Stomach smooth muscle (tissue), 2 donors: ENCODE measurements at regions not wholly inside any gene's neighbourhood (a gene's known extent, or its start where the extent isn't known, plus 50 kb on each side); places are given as distances from the start of the nearest gene placed in this dataset.

Source experiments
- H3K27ac ChIP-seq: one replicate; pipeline ENCODE4 v1.7.0; 2013; ENCODE audit warnings: mild to moderate bottlenecking, low read length, inconsistent platforms
- H3K27me3 ChIP-seq, 2 donors: one replicate each; pipeline ENCODE4 v1.7.0; 2013; ENCODE audit warnings: low read length in 2 of 2; ENCODE audit not compliant: insufficient read depth in 2 of 2, control insufficient read depth in 1 of 2
- H3K36me3 ChIP-seq, 2 donors: one replicate each; pipeline ENCODE4 v1.7.0; 2013; ENCODE audit warnings: low read length in 2 of 2; ENCODE audit not compliant: control insufficient read depth in 2 of 2, insufficient read depth in 2 of 2
- H3K4me1 ChIP-seq: one replicate; pipeline ENCODE4 v1.7.0; 2013; ENCODE audit warnings: low read length; ENCODE audit not compliant: control insufficient read depth, insufficient read depth
- H3K4me3 ChIP-seq, 2 donors: one replicate each; pipeline ENCODE4 v1.7.0; 2013; ENCODE audit warnings: low read length in 2 of 2
- H3K9ac ChIP-seq, 2 donors: one replicate each; pipeline ENCODE4 v1.7.0; 2013; ENCODE audit warnings: low read length in 2 of 2, mild to moderate bottlenecking in 1 of 2
- H3K9me3 ChIP-seq, 2 donors: one replicate each; pipeline ENCODE4 v1.7.0; 2013; ENCODE audit warnings: low read length in 2 of 2; ENCODE audit not compliant: control insufficient read depth in 2 of 2
- donor health status: healthy.
- donor health status: Pancreatic carcinoma.

DNA sequence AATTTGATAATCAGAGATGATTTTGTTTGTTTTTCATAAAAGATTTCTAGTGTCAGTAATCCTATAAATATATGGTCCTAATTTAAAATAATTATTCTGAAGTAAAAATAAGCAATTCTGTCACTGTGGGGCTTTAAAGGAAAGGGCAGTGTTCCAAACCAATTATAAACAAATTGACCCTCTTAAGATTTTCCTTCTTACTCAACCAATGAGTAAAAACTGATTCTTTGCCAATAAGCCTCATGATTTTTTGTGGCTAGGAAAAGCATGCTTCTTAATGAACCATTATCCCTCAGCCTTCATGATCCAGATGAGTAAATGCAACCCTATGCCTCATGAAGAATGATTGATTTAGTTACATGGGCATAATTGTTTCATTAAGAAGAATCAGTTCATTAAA lies 1010.4 kb downstream of the ADGRL3 start:
- Histone ChIP-seq H3K27me3 (no peaks in the 10 kb centered on the region), H3K36me3 (no peaks in the 10 kb centered on the region), H3K9me3 (no peaks in the 10 kb centered on the region), H3K27ac (no peak overlapping the region), H3K4me3 (no peak overlapping the region), H3K9ac (no peak overlapping the region), H3K4me1 (no peaks in the 10 kb centered on the region)

DNA sequence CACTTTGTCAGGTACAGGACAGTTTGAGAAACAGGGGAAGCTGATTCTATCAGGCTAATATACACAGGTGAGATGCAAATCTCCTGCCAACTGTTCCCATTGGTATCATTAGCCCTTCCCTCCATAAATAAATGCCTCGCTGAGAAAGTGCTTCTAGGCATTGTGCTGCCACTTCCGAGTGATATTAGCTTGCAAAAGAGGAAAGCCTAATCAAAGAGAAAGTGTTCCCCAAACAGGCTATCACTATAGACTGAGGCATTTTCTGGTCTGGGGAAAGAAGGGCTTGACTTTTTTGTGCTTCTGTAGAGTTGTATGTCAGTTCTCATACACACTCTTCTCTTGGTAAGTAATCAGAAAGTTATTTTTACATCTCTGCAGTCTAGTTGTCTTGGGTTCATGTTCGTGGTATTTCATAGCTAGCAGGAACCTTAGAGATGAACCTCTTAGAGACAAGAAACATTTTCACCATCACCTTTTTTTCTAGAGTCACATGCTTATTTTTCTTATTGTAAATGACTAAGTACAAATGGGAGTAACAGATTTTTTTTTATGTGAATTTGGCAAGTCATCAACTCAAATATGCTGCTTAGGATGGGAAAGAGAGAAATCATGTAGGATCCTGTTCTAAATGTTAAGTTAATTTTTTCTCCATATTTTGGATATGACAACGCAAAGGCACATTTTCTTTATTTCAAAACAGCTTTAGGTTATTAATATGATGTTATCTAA lies 1009.8 kb downstream of the ADGRL3 start:
- Histone ChIP-seq H3K9ac (no peak overlapping the region), H3K27me3 (no peaks in the 10 kb centered on the region), H3K27ac (no peak overlapping the region), H3K4me1 (no peaks in the 10 kb centered on the region), H3K4me3 (no peak overlapping the region), H3K9me3 (no peaks in the 10 kb centered on the region), H3K36me3 (no peaks in the 10 kb centered on the region)

DNA sequence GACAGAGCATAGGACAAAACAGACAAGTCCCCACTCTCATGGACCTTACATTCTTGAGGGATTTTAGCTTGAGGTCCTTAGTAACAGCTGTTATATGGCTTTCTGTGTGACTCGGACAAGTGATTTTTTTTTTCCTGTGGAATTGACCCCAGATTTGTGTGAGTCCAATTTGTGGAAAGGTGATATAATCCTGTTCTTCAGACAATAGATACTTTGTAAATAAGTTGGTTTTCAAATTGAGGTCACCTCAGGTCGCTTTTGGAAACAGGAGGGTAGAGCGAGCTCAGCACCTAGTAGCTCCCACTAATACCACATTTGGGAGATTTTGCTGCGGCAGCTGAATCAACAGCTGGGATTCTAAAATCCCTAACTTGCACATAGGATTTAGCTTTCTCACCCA lies 1008.8 kb downstream of the ADGRL3 start:
- no peaks in the 10 kb centered on the region for H3K27me3 ChIP-seq

DNA sequence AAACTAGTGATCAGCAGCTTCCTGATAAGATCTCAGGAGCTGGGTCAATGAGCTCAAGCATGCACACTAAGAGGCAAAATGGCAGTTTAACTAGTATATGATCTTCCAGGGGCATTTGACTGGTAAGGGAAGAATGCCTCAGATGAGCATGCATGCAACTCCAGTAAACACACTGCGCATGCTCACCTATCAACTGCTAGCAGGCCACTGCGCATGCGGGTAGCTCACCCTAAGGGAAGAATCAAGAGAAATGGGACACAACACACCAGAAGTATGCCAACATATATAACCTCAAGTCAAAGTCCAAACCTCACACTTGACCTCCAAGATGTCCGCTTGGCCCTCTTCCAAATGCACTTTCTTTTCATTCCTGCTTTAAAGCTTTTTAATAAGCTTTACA lies 1004.0 kb downstream of the ADGRL3 start:
- Histone ChIP-seq H3K27me3 (no peaks in the 10 kb centered on the region), H3K9ac (no peak overlapping the region), H3K4me1 (no peaks in the 10 kb centered on the region), H3K9me3 (no peaks in the 10 kb centered on the region), H3K27ac (no peak overlapping the region), H3K4me3 (no peak overlapping the region), H3K36me3 (no peaks in the 10 kb centered on the region)

More for the DNA sequence above, 1008.8 kb downstream of the ADGRL3 start:
- Histone ChIP-seq H3K4me3 (no peak overlapping the region), H3K9me3 (no peaks in the 10 kb centered on the region), H3K27ac (no peak overlapping the region), H3K36me3 (no peaks in the 10 kb centered on the region), H3K9ac (no peak overlapping the region), H3K4me1 (no peaks in the 10 kb centered on the region)

DNA sequence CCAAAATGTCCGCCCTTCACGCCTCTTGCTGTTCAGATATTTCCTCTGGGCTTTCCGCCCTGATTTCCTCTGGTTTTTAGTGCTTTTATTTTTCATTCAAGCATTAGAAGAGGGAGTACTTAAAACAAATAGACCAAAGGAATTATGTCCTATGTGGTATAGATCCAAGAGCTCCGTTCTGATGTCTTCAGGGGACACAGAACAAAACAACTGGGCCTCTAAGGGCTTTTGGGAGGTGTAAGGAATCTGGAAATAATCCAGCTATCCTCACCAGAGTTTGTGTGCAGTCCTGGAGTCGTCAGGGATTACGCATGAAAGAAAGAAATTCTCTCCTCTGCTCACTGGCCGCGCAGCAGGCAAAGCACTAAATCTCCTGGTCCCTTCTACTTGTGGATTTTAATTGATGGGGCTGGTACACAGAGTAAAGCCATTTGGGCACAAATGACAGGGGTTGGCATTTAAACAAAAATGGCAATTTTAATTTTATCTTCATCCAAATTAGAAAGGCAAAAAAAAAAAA lies 999.2 kb downstream of the ADGRL3 start:
- H3K4me3 ChIP-seq: no peak overlapping the region
- H3K9me3 ChIP-seq: no peaks in the 10 kb centered on the region
- H3K27ac ChIP-seq: no peak overlapping the region
- no peaks in the 10 kb centered on the region for H3K27me3 ChIP-seq
- no peaks in the 10 kb centered on the region for H3K36me3 ChIP-seq
- no peak overlapping the region for H3K9ac ChIP-seq
- H3K4me1 ChIP-seq: no peaks in the 10 kb centered on the region

DNA sequence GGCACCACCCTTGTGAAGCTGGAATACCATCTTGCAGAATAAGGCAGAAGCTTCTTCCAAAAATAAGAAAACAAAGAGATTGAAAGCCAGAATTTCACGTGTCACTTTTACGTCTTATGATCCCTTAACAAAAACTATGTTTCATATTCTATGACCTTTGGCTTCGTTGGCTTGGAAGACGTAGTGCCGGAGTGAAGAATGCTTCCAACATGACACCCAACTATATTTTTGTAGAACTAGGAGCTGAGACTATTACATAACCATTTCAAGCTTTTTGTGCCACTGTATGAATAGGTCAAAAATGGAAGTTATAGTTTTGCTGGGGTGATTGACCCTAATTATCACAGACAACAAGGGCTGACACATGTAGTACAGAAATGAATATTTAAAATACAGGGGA lies 996.2 kb downstream of the ADGRL3 start:
- Histone ChIP-seq H3K36me3 (no peaks in the 10 kb centered on the region), H3K27me3 (no peaks in the 10 kb centered on the region), H3K4me1 (no peaks in the 10 kb centered on the region), H3K4me3 (no peak overlapping the region), H3K9ac (no peak overlapping the region), H3K27ac (no peak overlapping the region), H3K9me3 (no peaks in the 10 kb centered on the region)

DNA sequence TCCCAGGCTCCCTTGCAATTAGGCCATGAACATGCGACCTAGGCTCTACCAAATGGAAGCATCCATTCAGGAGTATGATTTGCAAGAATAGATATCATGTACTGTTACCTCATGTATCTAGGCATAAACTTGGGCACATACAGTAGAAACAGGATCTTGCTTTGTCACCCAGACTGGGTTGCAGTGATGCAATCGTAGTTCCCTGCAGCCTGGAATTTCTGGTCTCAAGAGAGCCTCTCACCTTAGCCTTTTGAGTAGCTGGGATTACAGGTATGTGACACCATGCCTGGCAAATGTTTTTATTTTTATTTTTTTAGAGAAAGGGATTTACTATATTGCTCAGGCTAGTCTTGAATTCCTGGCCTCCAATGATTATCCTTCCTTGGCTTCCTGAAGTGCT lies 994.2 kb downstream of the ADGRL3 start:
- Histone ChIP-seq H3K9me3 (no peaks in the 10 kb centered on the region), H3K9ac (no peak overlapping the region), H3K36me3 (no peaks in the 10 kb centered on the region), H3K4me1 (no peaks in the 10 kb centered on the region), H3K27me3 (no peaks in the 10 kb centered on the region), H3K4me3 (no peak overlapping the region), H3K27ac (no peak overlapping the region)

DNA sequence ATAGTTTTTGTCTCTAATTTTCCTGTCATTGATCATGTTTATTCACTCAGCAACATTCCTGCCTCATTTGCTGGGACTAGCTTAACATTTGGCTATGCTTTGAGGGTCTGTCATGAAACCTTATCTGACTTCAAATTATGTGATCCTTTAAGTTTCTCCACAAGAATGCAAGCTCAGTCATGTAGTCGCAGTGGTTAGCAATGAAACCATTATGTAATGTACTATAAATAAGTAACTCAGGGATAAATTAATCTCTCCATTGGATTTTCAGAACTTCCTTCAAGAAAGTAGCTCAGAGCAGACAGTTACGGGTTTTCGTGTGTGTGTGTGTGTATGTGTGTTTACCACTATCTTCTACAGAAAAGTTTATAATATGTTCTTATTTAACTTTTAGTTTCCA lies 993.6 kb downstream of the ADGRL3 start:
- Histone ChIP-seq H3K4me3 (no peak overlapping the region), H3K4me1 (no peaks in the 10 kb centered on the region), H3K27me3 (no peaks in the 10 kb centered on the region), H3K9me3 (no peaks in the 10 kb centered on the region), H3K36me3 (no peaks in the 10 kb centered on the region), H3K27ac (no peak overlapping the region), H3K9ac (no peak overlapping the region)

DNA sequence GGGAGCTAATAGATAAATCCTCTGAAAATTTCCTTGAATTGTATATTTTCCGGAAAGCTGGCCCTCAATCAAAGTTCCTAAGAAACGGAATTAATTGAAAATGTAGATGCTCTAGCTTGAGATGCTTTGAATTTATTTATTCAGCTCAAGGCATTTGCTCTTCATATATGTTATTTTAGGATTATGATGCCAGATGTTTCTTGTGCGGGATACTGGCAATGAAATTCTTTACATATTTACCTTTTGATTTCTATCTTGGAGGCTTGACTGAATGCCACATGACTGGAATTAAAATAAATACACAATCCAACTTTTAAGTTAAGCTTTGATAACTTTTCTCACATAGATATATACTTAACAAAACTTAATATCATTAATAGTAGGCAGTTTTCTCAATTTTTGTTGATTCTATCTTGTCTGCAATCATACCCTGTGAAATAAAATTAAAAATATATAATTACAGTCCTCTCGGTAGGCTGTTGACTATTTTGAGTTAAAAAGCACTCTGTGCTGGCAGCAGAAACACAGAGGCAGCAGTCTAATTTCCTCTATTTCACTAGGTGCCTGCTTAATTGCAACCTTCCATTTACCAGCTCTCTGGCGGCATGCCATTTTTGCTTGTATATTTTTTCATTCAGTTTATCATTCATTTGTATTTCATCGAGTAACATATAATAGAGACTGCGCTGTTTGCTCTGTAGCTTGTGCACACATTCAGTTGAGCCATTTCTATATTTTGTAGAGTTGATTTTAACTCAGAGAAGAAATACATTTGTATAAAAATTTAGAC lies 991.5 kb downstream of the ADGRL3 start:
- Histone ChIP-seq H3K27ac (no peak overlapping the region), H3K36me3 (no peaks in the 10 kb centered on the region), H3K27me3 (no peaks in the 10 kb centered on the region), H3K9me3 (peaks cover 0 to 2% of the 10 kb centered on the region in 2 donors), H3K4me3 (no peak overlapping the region), H3K9ac (no peak overlapping the region), H3K4me1 (no peaks in the 10 kb centered on the region)

DNA sequence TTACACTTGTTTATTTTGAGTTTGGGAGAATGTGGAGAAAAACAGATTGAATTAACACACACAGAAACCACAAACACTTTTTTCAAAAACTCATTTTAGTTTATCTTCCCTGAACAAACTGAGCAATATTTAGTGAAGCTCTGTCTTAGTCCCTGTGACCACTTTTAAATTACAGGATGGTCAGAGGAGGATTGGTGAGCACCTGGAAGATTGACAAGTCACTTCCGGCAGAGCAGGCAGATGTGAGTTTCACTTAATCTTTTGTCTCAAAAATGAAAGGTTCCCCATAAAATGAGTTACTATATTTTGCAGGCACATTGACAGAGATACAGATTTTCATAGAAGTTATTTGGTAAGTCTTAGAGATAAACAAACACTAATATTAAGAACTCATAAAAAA lies 970.1 kb downstream of the ADGRL3 start:
- Histone ChIP-seq H3K4me3 (no peak overlapping the region), H3K4me1 (no peaks in the 10 kb centered on the region), H3K9me3 (no peaks in the 10 kb centered on the region), H3K36me3 (no peaks in the 10 kb centered on the region), H3K27ac (no peak overlapping the region), H3K9ac (no peak overlapping the region), H3K27me3 (no peaks in the 10 kb centered on the region)

DNA sequence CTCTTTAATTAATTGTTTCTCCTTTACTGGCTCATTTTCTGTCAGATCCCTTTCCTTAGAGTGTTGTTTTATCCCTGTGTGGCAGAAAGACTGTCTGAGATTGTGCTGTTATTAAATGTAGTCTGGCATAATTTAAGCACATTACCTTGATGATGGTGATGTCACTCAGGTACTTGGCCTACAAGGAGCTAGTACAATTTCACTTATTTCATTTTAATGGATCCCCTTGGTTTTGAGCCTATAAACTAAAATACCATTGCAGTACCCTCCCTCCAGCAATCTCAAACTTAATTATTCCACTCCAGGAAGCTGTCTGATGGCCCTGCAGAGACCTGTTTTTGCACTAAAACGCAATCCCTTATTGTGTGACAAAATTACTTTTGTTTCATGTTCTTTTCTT lies 968.6 kb downstream of the ADGRL3 start:
- Histone ChIP-seq H3K36me3 (no peaks in the 10 kb centered on the region), H3K27me3 (no peaks in the 10 kb centered on the region), H3K27ac (no peak overlapping the region), H3K4me1 (no peaks in the 10 kb centered on the region), H3K4me3 (no peak overlapping the region), H3K9me3 (no peaks in the 10 kb centered on the region), H3K9ac (no peak overlapping the region)
